ENCODE measurements at regions not wholly inside any gene's neighbourhood (a gene's known extent, or its start where the extent isn't known, plus 50 kb on each side); places are given as distances from the start of the nearest gene placed in this dataset.

DNA sequence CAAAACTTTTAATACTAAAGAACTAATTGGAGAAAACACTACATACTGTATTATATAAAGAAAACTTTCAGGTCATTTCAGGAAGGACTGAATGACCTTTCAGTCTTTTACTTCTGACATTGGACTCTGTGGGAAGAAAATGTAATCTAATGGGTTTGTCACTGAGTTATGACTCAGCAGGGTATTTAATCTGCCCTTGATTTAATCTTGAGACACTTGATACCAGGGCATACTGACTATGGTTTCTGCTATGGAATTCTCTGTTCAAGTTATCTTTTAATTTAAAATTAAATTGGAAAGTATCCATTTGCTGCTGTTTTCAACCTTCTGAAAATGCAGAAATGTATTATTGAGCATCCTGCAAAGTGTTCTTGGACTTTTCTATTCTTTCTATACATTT, 354.2 kb upstream of the GALNT5 start:
- Mint-ChIP-seq H3K9me3 (peaks cover 2% of the 10 kb centered on the region), H3K27me3 (ENCODE audit: low read depth) (no peaks in the 10 kb centered on the region), H3K4me1 (no peaks in the 10 kb centered on the region), H3K36me3 (no peaks in the 10 kb centered on the region; the same call in 1 of the 2 replicates), H3K4me3 (no peak overlapping the region), H3K27ac (no peak overlapping the region)
- TF ChIP-seq ZNF121 (CRISPR knock-in tag; IDR thresholded peaks at IDR 0.05): no peak
- TF ChIP-seq ZNF232 (CRISPR knock-in tag; IDR thresholded peaks at IDR 0.05): no peak
- TF ChIP-seq, protein P1, sequence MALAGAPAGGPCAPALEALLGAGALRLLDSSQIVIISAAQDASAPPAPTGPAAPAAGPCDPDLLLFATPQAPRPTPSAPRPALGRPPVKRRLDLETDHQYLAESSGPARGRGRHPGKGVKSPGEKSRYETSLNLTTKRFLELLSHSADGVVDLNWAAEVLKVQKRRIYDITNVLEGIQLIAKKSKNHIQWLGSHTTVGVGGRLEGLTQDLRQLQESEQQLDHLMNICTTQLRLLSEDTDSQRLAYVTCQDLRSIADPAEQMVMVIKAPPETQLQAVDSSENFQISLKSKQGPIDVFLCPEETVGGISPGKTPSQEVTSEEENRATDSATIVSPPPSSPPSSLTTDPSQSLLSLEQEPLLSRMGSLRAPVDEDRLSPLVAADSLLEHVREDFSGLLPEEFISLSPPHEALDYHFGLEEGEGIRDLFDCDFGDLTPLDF (CRISPR knock-in tag; IDR thresholded peaks at IDR 0.05): no peak
- TF ChIP-seq, protein P2, sequence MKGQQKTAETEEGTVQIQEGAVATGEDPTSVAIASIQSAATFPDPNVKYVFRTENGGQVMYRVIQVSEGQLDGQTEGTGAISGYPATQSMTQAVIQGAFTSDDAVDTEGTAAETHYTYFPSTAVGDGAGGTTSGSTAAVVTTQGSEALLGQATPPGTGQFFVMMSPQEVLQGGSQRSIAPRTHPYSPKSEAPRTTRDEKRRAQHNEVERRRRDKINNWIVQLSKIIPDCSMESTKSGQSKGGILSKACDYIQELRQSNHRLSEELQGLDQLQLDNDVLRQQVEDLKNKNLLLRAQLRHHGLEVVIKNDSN (CRISPR knock-in tag; IDR thresholded peaks at IDR 0.05): no peak
- no peak for TF ChIP-seq ELF4 (CRISPR knock-in tag; IDR thresholded peaks at IDR 0.05; ENCODE audit: low read depth)
- no peak for TF ChIP-seq NFYB (CRISPR knock-in tag; conservative IDR thresholded peaks at IDR 0.05; ENCODE audit: low read depth)
- no peak for TF ChIP-seq ESRRA (CRISPR knock-in tag; IDR thresholded peaks at IDR 0.05; ENCODE audit: borderline replicate concordance)
- TF ChIP-seq, protein P3, sequence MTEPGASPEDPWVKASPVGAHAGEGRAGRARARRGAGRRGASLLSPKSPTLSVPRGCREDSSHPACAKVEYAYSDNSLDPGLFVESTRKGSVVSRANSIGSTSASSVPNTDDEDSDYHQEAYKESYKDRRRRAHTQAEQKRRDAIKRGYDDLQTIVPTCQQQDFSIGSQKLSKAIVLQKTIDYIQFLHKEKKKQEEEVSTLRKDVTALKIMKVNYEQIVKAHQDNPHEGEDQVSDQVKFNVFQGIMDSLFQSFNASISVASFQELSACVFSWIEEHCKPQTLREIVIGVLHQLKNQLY (CRISPR knock-in tag; IDR thresholded peaks at IDR 0.05): no peak
- no peak for TF ChIP-seq RELA (CRISPR knock-in tag; IDR thresholded peaks at IDR 0.05; ENCODE audit: borderline replicate concordance)
- TF ChIP-seq, protein P4, sequence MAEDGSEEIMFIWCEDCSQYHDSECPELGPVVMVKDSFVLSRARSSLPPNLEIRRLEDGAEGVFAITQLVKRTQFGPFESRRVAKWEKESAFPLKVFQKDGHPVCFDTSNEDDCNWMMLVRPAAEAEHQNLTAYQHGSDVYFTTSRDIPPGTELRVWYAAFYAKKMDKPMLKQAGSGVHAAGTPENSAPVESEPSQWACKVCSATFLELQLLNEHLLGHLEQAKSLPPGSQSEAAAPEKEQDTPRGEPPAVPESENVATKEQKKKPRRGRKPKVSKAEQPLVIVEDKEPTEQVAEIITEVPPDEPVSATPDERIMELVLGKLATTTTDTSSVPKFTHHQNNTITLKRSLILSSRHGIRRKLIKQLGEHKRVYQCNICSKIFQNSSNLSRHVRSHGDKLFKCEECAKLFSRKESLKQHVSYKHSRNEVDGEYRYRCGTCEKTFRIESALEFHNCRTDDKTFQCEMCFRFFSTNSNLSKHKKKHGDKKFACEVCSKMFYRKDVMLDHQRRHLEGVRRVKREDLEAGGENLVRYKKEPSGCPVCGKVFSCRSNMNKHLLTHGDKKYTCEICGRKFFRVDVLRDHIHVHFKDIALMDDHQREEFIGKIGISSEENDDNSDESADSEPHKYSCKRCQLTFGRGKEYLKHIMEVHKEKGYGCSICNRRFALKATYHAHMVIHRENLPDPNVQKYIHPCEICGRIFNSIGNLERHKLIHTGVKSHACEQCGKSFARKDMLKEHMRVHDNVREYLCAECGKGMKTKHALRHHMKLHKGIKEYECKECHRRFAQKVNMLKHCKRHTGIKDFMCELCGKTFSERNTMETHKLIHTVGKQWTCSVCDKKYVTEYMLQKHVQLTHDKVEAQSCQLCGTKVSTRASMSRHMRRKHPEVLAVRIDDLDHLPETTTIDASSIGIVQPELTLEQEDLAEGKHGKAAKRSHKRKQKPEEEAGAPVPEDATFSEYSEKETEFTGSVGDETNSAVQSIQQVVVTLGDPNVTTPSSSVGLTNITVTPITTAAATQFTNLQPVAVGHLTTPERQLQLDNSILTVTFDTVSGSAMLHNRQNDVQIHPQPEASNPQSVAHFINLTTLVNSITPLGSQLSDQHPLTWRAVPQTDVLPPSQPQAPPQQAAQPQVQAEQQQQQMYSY (CRISPR knock-in tag; IDR thresholded peaks at IDR 0.05): no peak
- TF ChIP-seq, protein P5, sequence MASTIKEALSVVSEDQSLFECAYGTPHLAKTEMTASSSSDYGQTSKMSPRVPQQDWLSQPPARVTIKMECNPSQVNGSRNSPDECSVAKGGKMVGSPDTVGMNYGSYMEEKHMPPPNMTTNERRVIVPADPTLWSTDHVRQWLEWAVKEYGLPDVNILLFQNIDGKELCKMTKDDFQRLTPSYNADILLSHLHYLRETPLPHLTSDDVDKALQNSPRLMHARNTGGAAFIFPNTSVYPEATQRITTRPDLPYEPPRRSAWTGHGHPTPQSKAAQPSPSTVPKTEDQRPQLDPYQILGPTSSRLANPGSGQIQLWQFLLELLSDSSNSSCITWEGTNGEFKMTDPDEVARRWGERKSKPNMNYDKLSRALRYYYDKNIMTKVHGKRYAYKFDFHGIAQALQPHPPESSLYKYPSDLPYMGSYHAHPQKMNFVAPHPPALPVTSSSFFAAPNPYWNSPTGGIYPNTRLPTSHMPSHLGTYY (CRISPR knock-in tag; IDR thresholded peaks at IDR 0.05): no peak
- TF ChIP-seq, protein P6, sequence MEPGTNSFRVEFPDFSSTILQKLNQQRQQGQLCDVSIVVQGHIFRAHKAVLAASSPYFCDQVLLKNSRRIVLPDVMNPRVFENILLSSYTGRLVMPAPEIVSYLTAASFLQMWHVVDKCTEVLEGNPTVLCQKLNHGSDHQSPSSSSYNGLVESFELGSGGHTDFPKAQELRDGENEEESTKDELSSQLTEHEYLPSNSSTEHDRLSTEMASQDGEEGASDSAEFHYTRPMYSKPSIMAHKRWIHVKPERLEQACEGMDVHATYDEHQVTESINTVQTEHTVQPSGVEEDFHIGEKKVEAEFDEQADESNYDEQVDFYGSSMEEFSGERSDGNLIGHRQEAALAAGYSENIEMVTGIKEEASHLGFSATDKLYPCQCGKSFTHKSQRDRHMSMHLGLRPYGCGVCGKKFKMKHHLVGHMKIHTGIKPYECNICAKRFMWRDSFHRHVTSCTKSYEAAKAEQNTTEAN (CRISPR knock-in tag; IDR thresholded peaks at IDR 0.05): no peak
- TF ChIP-seq JUN (CRISPR knock-in tag; IDR thresholded peaks at IDR 0.05): no peak
- ATAC-seq: no peak
- POLR2A ChIA-PET: no interaction called here
- no peak for DNase-seq (ENCODE audit: low spot score)
- CTCF ChIA-PET: no interaction called here

DNA sequence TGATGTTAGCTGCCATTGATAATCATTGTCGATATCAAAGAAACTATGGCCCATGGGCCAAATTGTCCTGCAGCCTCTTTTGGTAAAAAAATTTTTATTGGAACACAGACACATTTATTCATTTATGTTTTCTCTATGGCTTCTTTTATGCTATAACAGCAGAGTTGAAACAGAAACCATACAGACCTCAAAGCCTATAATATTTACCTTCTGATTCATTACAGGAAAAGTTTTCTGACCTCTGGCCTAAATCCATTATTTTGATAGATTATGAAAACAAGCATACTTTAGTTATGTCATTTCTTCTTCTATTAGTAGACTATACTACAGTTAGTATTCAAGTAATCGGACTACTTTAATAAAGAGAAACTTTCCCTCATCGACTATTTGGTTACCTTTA, 349.7 kb upstream of the GALNT5 start:
- no peak for TF ChIP-seq SP1 (CRISPR knock-in tag; conservative IDR thresholded peaks at IDR 0.05)
- no peak for TF ChIP-seq ESRRA (CRISPR knock-in tag; IDR thresholded peaks at IDR 0.05; ENCODE audit: borderline replicate concordance)
- TF ChIP-seq, protein P2 (CRISPR knock-in tag; IDR thresholded peaks at IDR 0.05): no peak
- no peak for TF ChIP-seq GTF2I (CRISPR knock-in tag; conservative IDR thresholded peaks at IDR 0.05)
- TF ChIP-seq, protein P7, sequence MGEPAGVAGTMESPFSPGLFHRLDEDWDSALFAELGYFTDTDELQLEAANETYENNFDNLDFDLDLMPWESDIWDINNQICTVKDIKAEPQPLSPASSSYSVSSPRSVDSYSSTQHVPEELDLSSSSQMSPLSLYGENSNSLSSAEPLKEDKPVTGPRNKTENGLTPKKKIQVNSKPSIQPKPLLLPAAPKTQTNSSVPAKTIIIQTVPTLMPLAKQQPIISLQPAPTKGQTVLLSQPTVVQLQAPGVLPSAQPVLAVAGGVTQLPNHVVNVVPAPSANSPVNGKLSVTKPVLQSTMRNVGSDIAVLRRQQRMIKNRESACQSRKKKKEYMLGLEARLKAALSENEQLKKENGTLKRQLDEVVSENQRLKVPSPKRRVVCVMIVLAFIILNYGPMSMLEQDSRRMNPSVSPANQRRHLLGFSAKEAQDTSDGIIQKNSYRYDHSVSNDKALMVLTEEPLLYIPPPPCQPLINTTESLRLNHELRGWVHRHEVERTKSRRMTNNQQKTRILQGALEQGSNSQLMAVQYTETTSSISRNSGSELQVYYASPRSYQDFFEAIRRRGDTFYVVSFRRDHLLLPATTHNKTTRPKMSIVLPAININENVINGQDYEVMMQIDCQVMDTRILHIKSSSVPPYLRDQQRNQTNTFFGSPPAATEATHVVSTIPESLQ (CRISPR knock-in tag; IDR thresholded peaks at IDR 0.05): no peak
- ATAC-seq (no peak), DNase-seq (ENCODE audit: low spot score) (no peak)
- H3K4me3 Mint-ChIP-seq: no peak overlapping the region
- no peak overlapping the region for H3K27ac Mint-ChIP-seq
- no peaks in the 10 kb centered on the region for H3K27me3 Mint-ChIP-seq (ENCODE audit: low read depth)
- no peaks in the 10 kb centered on the region for H3K4me1 Mint-ChIP-seq
- POLR2A ChIA-PET: no interaction called here
- no peaks in the 10 kb centered on the region for H3K9me3 Mint-ChIP-seq
- CTCF ChIA-PET: no interaction called here
- H3K36me3 Mint-ChIP-seq: no peaks in the 10 kb centered on the region
